CD4-positive, alpha-beta memory T cell (primary cell): ENCODE measurements at regions not wholly inside any gene's neighbourhood (a gene's known extent, or its start where the extent isn't known, plus 50 kb on each side); places are given as distances from the start of the nearest gene placed in this dataset.

Source experiments
- CTCF ChIA-PET: fragments of 350-600 bp; sonication (Branson Sonifier 250); formaldehyde crosslinking; loops from one replicate; lab custom pipeline; 2021; ENCODE audit warnings: inconsistent platforms; ENCODE audit not compliant: partially characterized antibody; lab: Charles Lee
- POLR2A ChIA-PET: fragments of 350-600 bp; sonication (Branson Sonifier 250); formaldehyde crosslinking; loops from one replicate; lab custom pipeline; 2021; ENCODE audit not compliant: partially characterized antibody; lab: Charles Lee
- DNase-seq, 5 donors: peaks; one replicate each; pipeline versions ENCODE4 v3.0.0 to v3.0.0-alpha.2; 2020 to 2022; ENCODE audit warnings: mixed read lengths in 1 of 5
- H3K27ac ChIP-seq: one replicate; pipeline ENCODE4 v1.7.0; 2013; ENCODE audit warnings: low read depth, low read length
- H3K27me3 ChIP-seq: 2 replicates; pipeline ENCODE4 v1.7.0; 2013; ENCODE audit warnings: mild to moderate bottlenecking, low read length, moderate library complexity; ENCODE audit not compliant: insufficient read depth
- H3K36me3 ChIP-seq: 2 replicates; pipeline ENCODE4 v1.7.0; 2013; ENCODE audit warnings: mild to moderate bottlenecking, low read length, moderate library complexity; ENCODE audit not compliant: insufficient read depth
- H3K4me1 ChIP-seq: 2 replicates; pipeline ENCODE4 v1.7.0; 2013; ENCODE audit warnings: mild to moderate bottlenecking, low read length, moderate library complexity; ENCODE audit not compliant: insufficient read depth
- H3K4me3 ChIP-seq, 2 donors: one replicate each; pipeline ENCODE4 v1.7.0; 2013; ENCODE audit warnings: low read length in 2 of 2, mild to moderate bottlenecking in 1 of 2
- H3K9me3 ChIP-seq, 2 donors: one replicate each; pipeline ENCODE4 v1.7.0; 2013; ENCODE audit warnings: low read length in 2 of 2, control low read depth in 1 of 2; ENCODE audit not compliant: control insufficient read depth in 1 of 2
- H3K27ac Mint-ChIP-seq, 7 donors: one replicate each; pipeline ENCODE4 v1.8.0; 2020 to 2021; ENCODE audit warnings: mixed read lengths in 7 of 7, mild to moderate bottlenecking in 6 of 7, inconsistent platforms in 3 of 7, moderate library complexity in 3 of 7
- H3K27me3 Mint-ChIP-seq, 2 donors: one replicate each; pipeline ENCODE4 v1.8.0; 2020 to 2021; ENCODE audit warnings: mixed read lengths in 2 of 2
- H3K36me3 Mint-ChIP-seq, 2 donors: one replicate each; pipeline ENCODE4 v1.8.0; 2020 to 2021; ENCODE audit warnings: mixed read lengths in 2 of 2, inconsistent platforms in 1 of 2, mild to moderate bottlenecking in 1 of 2
- H3K4me1 Mint-ChIP-seq, 4 donors: one replicate each; pipeline ENCODE4 v1.8.0; 2020 to 2021; ENCODE audit warnings: mixed read lengths in 4 of 4, mild to moderate bottlenecking in 1 of 4
- H3K4me3 Mint-ChIP-seq, 8 donors: one replicate each; pipeline ENCODE4 v1.8.0; 2020 to 2021; ENCODE audit warnings: mixed read lengths in 8 of 8, mild to moderate bottlenecking in 7 of 8, moderate library complexity in 6 of 8, inconsistent platforms in 3 of 8
- H3K9me3 Mint-ChIP-seq, 8 donors: one replicate each; pipeline ENCODE4 v1.8.0; 2020 to 2021; ENCODE audit warnings: mixed read lengths in 8 of 8, mild to moderate bottlenecking in 5 of 8, inconsistent platforms in 3 of 8, moderate library complexity in 1 of 8
- intact Hi-C: fragments of 100-400 bp; cut with micrococcal nuclease; formaldehyde crosslinking; loops from one replicate; pipeline ENCODE4 v1.15.1; 2023

- no peaks in the 10 kb centered on the region for H3K36me3 ChIP-seq
- Mint-ChIP-seq H3K27ac (no peak overlapping the region), H3K27me3 (peaks cover 2 to 3% of the 10 kb centered on the region in 2 donors), H3K9me3 (no peaks in the 10 kb centered on the region), H3K4me1 (no peaks in the 10 kb centered on the region), H3K36me3 (no peaks in the 10 kb centered on the region), H3K4me3 (no peak overlapping the region)
- no peaks in the 10 kb centered on the region for H3K4me1 ChIP-seq
- no peak overlapping the region for H3K27ac ChIP-seq
- no peak for DNase-seq
- no peak overlapping the region for H3K4me3 ChIP-seq
- H3K9me3 ChIP-seq = no peaks in the 10 kb centered on the region
- H3K27me3 ChIP-seq = no peaks in the 10 kb centered on the region
- ChIA-PET CTCF (no interaction called here), POLR2A (no interaction called here)
- intact Hi-C loops = no loop called here
Observed at GRCh38 chrX:13894888-13895565, 78.1 kb upstream of the GPM6B start.

GRCh38 chrX:13893826-13894225 lies 76.9 kb upstream of the GPM6B start:
- Mint-ChIP-seq H3K4me1 (no peaks in the 10 kb centered on the region), H3K27ac (no peak overlapping the region), H3K4me3 (no peak overlapping the region), H3K27me3 (peaks cover 2 to 3% of the 10 kb centered on the region in 2 donors), H3K9me3 (no peaks in the 10 kb centered on the region), H3K36me3 (no peaks in the 10 kb centered on the region)
- H3K4me3 ChIP-seq = no peak overlapping the region
- CTCF ChIA-PET = no interaction called here
- H3K27me3 ChIP-seq = no peaks in the 10 kb centered on the region
- H3K27ac ChIP-seq = no peak overlapping the region
- POLR2A ChIA-PET = no interaction called here
- no peaks in the 10 kb centered on the region for H3K36me3 ChIP-seq
- DNase-seq = no peak
- no peaks in the 10 kb centered on the region for H3K4me1 ChIP-seq
- intact Hi-C loops = no loop called here
- no peaks in the 10 kb centered on the region for H3K9me3 ChIP-seq

- no peak overlapping the region for H3K27ac Mint-ChIP-seq
- intact Hi-C loops = no loop called here
- H3K9me3 Mint-ChIP-seq = no peaks in the 10 kb centered on the region
- H3K4me1 ChIP-seq = no peaks in the 10 kb centered on the region
- ChIA-PET CTCF (no interaction called here), POLR2A (no interaction called here)
- no peak overlapping the region for H3K4me3 ChIP-seq
- H3K36me3 Mint-ChIP-seq = no peaks in the 10 kb centered on the region
- no peaks in the 10 kb centered on the region for H3K4me1 Mint-ChIP-seq
- no peak overlapping the region for H3K27ac ChIP-seq
- H3K27me3 Mint-ChIP-seq = peaks cover 2 to 3% of the 10 kb centered on the region in 2 donors
- no peaks in the 10 kb centered on the region for H3K36me3 ChIP-seq
- no peak overlapping the region for H3K4me3 Mint-ChIP-seq
- H3K27me3 ChIP-seq = no peaks in the 10 kb centered on the region
- no peak for DNase-seq
- H3K9me3 ChIP-seq = no peaks in the 10 kb centered on the region
Observed at GRCh38 chrX:13892856-13893255, 76.0 kb upstream of the GPM6B start.

- Histone ChIP-seq H3K36me3 (no peaks in the 10 kb centered on the region), H3K9me3 (no peaks in the 10 kb centered on the region), H3K4me1 (no peaks in the 10 kb centered on the region), H3K27me3 (no peaks in the 10 kb centered on the region), H3K27ac (no peak overlapping the region), H3K4me3 (no peak overlapping the region)
- no peaks in the 10 kb centered on the region for H3K4me1 Mint-ChIP-seq
- H3K27me3 Mint-ChIP-seq = peaks cover 2 to 3% of the 10 kb centered on the region in 2 donors
- H3K27ac Mint-ChIP-seq = no peak overlapping the region
- ChIA-PET POLR2A (no interaction called here), CTCF (no interaction called here)
- no peaks in the 10 kb centered on the region for H3K9me3 Mint-ChIP-seq
- intact Hi-C loops = no loop called here
- H3K36me3 Mint-ChIP-seq = no peaks in the 10 kb centered on the region
- no peak overlapping the region for H3K4me3 Mint-ChIP-seq
- no peak for DNase-seq
Observed at GRCh38 chrX:13891377-13892140, 74.7 kb upstream of the GPM6B start.

GRCh38 chrX:13890806-13891205 lies 73.9 kb upstream of the GPM6B start:
- Mint-ChIP-seq H3K27me3 (peaks cover 2 to 3% of the 10 kb centered on the region in 2 donors), H3K4me1 (no peaks in the 10 kb centered on the region), H3K36me3 (no peaks in the 10 kb centered on the region), H3K4me3 (no peak overlapping the region), H3K27ac (no peak overlapping the region), H3K9me3 (no peaks in the 10 kb centered on the region)
- ChIA-PET CTCF (no interaction called here), POLR2A (no interaction called here)
- intact Hi-C loops = no loop called here
- Histone ChIP-seq H3K27ac (no peak overlapping the region), H3K27me3 (no peaks in the 10 kb centered on the region), H3K4me1 (no peaks in the 10 kb centered on the region), H3K4me3 (no peak overlapping the region), H3K36me3 (no peaks in the 10 kb centered on the region), H3K9me3 (no peaks in the 10 kb centered on the region)
- DNase-seq = no peak

- no peak overlapping the region for H3K27ac ChIP-seq
- H3K27me3 ChIP-seq = no peaks in the 10 kb centered on the region
- H3K9me3 ChIP-seq = no peaks in the 10 kb centered on the region
- ChIA-PET CTCF (no interaction called here), POLR2A (no interaction called here)
- no peak overlapping the region for H3K4me3 ChIP-seq
- DNase-seq = no peak
- no peaks in the 10 kb centered on the region for H3K4me1 ChIP-seq
- Mint-ChIP-seq H3K4me1 (no peaks in the 10 kb centered on the region), H3K9me3 (no peaks in the 10 kb centered on the region), H3K36me3 (no peaks in the 10 kb centered on the region), H3K4me3 (no peak overlapping the region), H3K27me3 (peaks cover 2 to 3% of the 10 kb centered on the region in 2 donors), H3K27ac (no peak overlapping the region)
- no peaks in the 10 kb centered on the region for H3K36me3 ChIP-seq
- intact Hi-C loops = no loop called here
Observed at GRCh38 chrX:13888284-13888683, 71.4 kb upstream of the GPM6B start.

GRCh38 chrX:13885591-13885990 lies 68.7 kb upstream of the GPM6B start:
- H3K9me3 ChIP-seq = no peaks in the 10 kb centered on the region
- no peaks in the 10 kb centered on the region for H3K9me3 Mint-ChIP-seq
- CTCF ChIA-PET = no interaction called here

More at GRCh38 chrX:13885591-13885990, 68.7 kb upstream of the GPM6B start:
- peaks cover 0 to 1% of the 10 kb centered on the region in 2 donors for H3K27me3 Mint-ChIP-seq
- Histone ChIP-seq H3K4me3 (no peak overlapping the region), H3K36me3 (no peaks in the 10 kb centered on the region), H3K27me3 (no peaks in the 10 kb centered on the region), H3K4me1 (no peaks in the 10 kb centered on the region), H3K27ac (no peak overlapping the region)
- H3K27ac Mint-ChIP-seq = no peak overlapping the region
- POLR2A ChIA-PET = no interaction called here
- DNase-seq = no peak
- H3K4me3 Mint-ChIP-seq = no peak overlapping the region
- H3K36me3 Mint-ChIP-seq = no peaks in the 10 kb centered on the region
- H3K4me1 Mint-ChIP-seq = no peaks in the 10 kb centered on the region
- intact Hi-C loops = no loop called here
